NCI-H748 (cell line): ENCODE measurements at regions not wholly inside any gene's neighbourhood (a gene's known extent, or its start where the extent isn't known, plus 50 kb on each side); places are given as distances from the start of the nearest gene placed in this dataset.
"Not testable (repeated sequence)": the region's sequence is repeated elsewhere in the genome, so short reads cannot be mapped to it uniquely, and the experiment has no call there.

ENCODE experiments used
- DNase-seq: peaks from one replicate; lab custom pipeline; 2025; ENCODE audit not compliant: unreplicated experiment; lab: John Stamatoyannopoulos, UW

- DNase-seq = no peak
These were observed 500.5 kb downstream of the BRINP3 start for GRCh38 chr1:189977184-189977583.

- DNase-seq = peak; percentile 6
These were observed 494.3 kb downstream of the BRINP3 start for GRCh38 chr1:189983166-189983890.

DNA sequence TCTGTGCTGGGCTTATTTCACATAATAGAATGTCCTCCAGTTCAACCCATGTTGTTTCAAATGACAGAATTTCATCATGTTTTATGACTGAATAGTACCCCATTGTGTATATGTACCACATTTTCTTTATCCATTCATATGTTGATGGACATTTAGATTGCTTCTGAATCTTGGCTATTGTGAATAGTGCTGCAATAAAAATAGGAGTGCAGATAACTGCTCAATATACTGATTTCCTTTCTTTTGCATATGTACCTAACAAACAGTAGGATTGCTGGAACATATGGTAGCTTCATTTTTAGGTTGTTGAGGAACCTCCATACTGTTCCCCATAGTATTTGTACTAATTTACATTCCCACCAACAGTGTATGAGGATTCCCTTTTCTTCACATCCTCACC lies 491.1 kb downstream of the BRINP3 start:
- DNase-seq = no peak

- no peak for DNase-seq
These were observed 490.2 kb downstream of the BRINP3 start for GRCh38 chr1:189987509-189987908.

- no peak for DNase-seq
These were observed 484.8 kb downstream of the BRINP3 start for GRCh38 chr1:189992856-189993255.

DNA sequence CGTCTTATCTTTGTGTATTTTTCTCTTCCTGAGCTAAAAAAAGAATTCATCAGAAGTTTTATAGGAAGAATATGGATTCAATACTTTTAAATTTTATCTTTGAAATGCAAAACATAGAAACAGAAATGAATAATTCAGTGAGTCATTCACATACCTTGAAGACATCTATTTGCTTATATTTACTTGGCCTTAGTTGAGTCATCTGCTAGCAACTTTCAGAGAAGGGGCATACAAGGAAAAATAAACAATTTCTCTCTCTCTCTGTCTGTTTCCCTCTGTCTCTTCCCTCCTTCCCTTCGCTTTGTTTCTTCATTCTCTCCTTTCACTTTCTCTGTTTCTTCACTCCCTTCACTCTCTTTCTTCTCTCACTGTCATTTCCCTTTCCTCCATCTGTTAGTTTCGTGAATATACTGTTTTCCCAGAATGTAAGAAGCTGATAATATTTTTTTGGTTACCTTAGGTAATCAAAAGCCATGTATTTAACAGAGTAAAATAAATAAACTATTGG lies 477.2 kb downstream of the BRINP3 start:
- DNase-seq = no peak

- no peak for DNase-seq
These were observed 476.5 kb downstream of the BRINP3 start for GRCh38 chr1:190001187-190001586.

GRCh38 chr1:190003376-190003775 lies 474.3 kb downstream of the BRINP3 start:
- DNase-seq = no peak

DNA sequence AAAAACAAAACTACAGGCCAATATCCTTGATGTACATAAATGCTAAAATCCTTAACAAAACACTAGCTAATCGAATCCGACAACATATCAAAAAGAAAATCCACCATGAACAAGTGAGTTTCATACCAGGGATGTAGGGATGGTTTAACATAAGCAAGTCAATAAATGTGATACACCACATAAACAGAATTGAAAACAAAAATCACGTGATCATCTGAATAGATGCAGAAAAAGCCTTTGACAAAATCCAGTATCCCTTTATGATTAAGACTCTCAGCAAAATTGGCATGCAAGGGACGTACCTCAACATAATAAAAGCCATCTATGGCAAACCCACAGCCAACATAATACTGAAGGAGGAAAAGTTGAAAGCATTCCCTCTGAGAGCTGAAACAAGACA lies 466.1 kb downstream of the BRINP3 start:
- DNase-seq = no peak

DNA sequence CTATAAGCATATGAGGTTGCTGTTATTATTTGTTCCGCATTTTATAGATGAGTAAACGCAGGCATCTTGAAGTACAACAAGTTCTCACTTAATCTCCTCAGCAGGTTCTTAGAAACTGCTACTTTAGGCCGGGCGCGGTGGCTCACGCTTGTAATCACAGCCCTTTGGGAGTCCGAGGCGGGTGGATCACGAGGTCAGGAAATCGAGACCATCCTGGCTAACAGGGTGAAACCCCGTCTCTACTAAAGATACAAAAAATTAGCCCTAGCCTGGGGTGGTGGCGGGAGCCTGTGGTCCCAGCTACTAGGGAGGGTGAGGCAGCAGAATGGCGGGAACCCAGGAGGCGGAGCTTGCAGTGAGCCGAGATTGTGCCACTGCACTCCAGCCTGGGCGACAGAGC lies 458.5 kb downstream of the BRINP3 start:
- DNase-seq = not testable (repeated sequence)

- DNase-seq = no peak
These were observed 457.9 kb downstream of the BRINP3 start for GRCh38 chr1:190019717-190020116.

GRCh38 chr1:190022709-190023108 lies 455.0 kb downstream of the BRINP3 start:
- no peak for DNase-seq

DNA sequence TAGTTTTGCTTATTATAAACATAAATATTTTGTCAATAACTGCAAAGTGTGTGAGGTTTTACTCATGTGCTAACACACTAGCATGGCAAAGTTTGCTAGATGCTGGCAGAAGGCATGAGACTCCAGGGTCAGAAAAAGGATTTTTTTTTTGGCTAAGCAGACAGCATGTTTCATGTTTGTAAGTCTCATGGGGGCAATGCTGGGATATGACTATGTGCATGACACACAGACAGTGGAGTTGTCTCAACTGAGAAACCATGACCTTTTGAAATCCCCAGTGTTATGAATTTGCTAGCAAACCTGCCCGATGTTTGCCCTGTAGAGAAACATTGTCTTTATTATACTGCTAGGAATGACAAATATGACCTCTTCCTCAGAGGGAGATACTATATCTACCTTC lies 448.2 kb downstream of the BRINP3 start:
- DNase-seq = no peak

- no peak for DNase-seq
These were observed 434.0 kb downstream of the BRINP3 start for GRCh38 chr1:190043655-190044054.

- no peak for DNase-seq
These were observed 431.4 kb downstream of the BRINP3 start for GRCh38 chr1:190046231-190046630.
